COLO668 (cell line): ENCODE measurements at regions not wholly inside any gene's neighbourhood (a gene's known extent, or its start where the extent isn't known, plus 50 kb on each side); places are given as distances from the start of the nearest gene placed in this dataset.
"Not testable (repeated sequence)": the region's sequence is repeated elsewhere in the genome, so short reads cannot be mapped to it uniquely, and the experiment has no call there.

Experiments used
- DNase-seq: peaks from one replicate; lab custom pipeline; 2025; ENCODE audit not compliant: unreplicated experiment; lab: John Stamatoyannopoulos, UW

GRCh38 chr1:187942986-187943385 lies 1114.2 kb downstream of the PLA2G4A start:
- no peak for DNase-seq

- no peak for DNase-seq
These were observed 1115.1 kb downstream of the PLA2G4A start for GRCh38 chr1:187943606-187944403.

GRCh38 chr1:187946661-187947060 lies 1117.9 kb downstream of the PLA2G4A start:
- not testable (repeated sequence) for DNase-seq

GRCh38 chr1:187947359-187947758 lies 1118.6 kb downstream of the PLA2G4A start:
- no peak for DNase-seq

- DNase-seq, result no peak
These were observed 1119.5 kb downstream of the PLA2G4A start for GRCh38 chr1:187948170-187948794.

GRCh38 chr1:187949567-187949966 lies 1120.8 kb downstream of the PLA2G4A start:
- no peak for DNase-seq

GRCh38 chr1:187951817-187952216 lies 1123.1 kb downstream of the PLA2G4A start:
- no peak for DNase-seq

- DNase-seq, result no peak
These were observed 1123.7 kb downstream of the PLA2G4A start for GRCh38 chr1:187952446-187952845.

- DNase-seq, result no peak
These were observed 1128.2 kb downstream of the PLA2G4A start for GRCh38 chr1:187956975-187957374.

GRCh38 chr1:187958207-187958606 lies 1129.5 kb downstream of the PLA2G4A start:
- DNase-seq, result no peak

GRCh38 chr1:187959062-187959461 lies 1130.3 kb downstream of the PLA2G4A start:
- no peak for DNase-seq

GRCh38 chr1:187960125-187960638 lies 1131.4 kb downstream of the PLA2G4A start:
- no peak for DNase-seq

GRCh38 chr1:187961895-187962294 lies 1133.1 kb downstream of the PLA2G4A start:
- no peak for DNase-seq

- DNase-seq, result no peak
These were observed 1143.1 kb downstream of the PLA2G4A start for GRCh38 chr1:187971851-187972250.

GRCh38 chr1:187977298-187977697 lies 1148.5 kb downstream of the PLA2G4A start:
- no peak for DNase-seq

- DNase-seq, result no peak
These were observed 1156.6 kb downstream of the PLA2G4A start for GRCh38 chr1:187985145-187985896.

GRCh38 chr1:187985897-187986654 lies 1157.3 kb downstream of the PLA2G4A start:
- no peak for DNase-seq

- no peak for DNase-seq
These were observed 1158.6 kb downstream of the PLA2G4A start for GRCh38 chr1:187987236-187987776.

- DNase-seq, result no peak
These were observed 1163.2 kb downstream of the PLA2G4A start for GRCh38 chr1:187991944-187992343.

GRCh38 chr1:187996780-187997179 lies 1168.0 kb downstream of the PLA2G4A start:
- DNase-seq, result no peak

GRCh38 chr1:187999973-188000372 lies 1171.2 kb downstream of the PLA2G4A start:
- DNase-seq, result no peak
